ENCODE measurements at regions not wholly inside any gene's neighbourhood (a gene's known extent, or its start where the extent isn't known, plus 50 kb on each side); places are given as distances from the start of the nearest gene placed in this dataset.

GRCh38 chr9:82363198-82363597 is 374.6 kb downstream of the SPATA31D1 start:
- no peak overlapping the region for H3K27ac Mint-ChIP-seq
- no peak overlapping the region for H3K4me3 Mint-ChIP-seq
- no peaks in the 10 kb centered on the region for H3K9me3 Mint-ChIP-seq
- no peaks in the 10 kb centered on the region for H3K36me3 Mint-ChIP-seq
- peaks cover 36% of the 10 kb centered on the region for H3K4me1 Mint-ChIP-seq
- H3K27me3 Mint-ChIP-seq (ENCODE audit: low read depth), result peaks cover 4% of the 10 kb centered on the region
- DNase-seq (ENCODE audit: low spot score in 2 of 2, unreplicated experiment in 2 of 2), result no peak
- no peak for TF ChIP-seq CTCF (IDR thresholded peaks at IDR 0.05; ENCODE audit: unreplicated experiment)

- Mint-ChIP-seq H3K36me3 (no peaks in the 10 kb centered on the region), H3K4me3 (no peak overlapping the region), H3K27me3 (ENCODE audit: low read depth) (peaks cover 4% of the 10 kb centered on the region), H3K4me1 (peaks cover 38% of the 10 kb centered on the region), H3K27ac (no peak overlapping the region), H3K9me3 (no peaks in the 10 kb centered on the region)
- DNase-seq (ENCODE audit: low spot score in 2 of 2, unreplicated experiment in 2 of 2), result no peak
- no peak for TF ChIP-seq CTCF (IDR thresholded peaks at IDR 0.05; ENCODE audit: unreplicated experiment)
Measured at GRCh38 chr9:82363682-82364081, 375.1 kb downstream of the SPATA31D1 start.

- peak overlapping the region; percentile 2 for H3K27ac Mint-ChIP-seq
- peaks cover 33% of the 10 kb centered on the region for H3K4me1 Mint-ChIP-seq
- TF ChIP-seq CTCF (IDR thresholded peaks at IDR 0.05; ENCODE audit: unreplicated experiment), result no peak
- H3K36me3 Mint-ChIP-seq, result no peaks in the 10 kb centered on the region
- H3K9me3 Mint-ChIP-seq, result no peaks in the 10 kb centered on the region
- DNase-seq (ENCODE audit: low spot score in 2 of 2, unreplicated experiment in 2 of 2), result no peak
- peaks cover 9% of the 10 kb centered on the region for H3K27me3 Mint-ChIP-seq (ENCODE audit: low read depth)
- no peak overlapping the region for H3K4me3 Mint-ChIP-seq
Measured at GRCh38 chr9:82367016-82367415, 378.4 kb downstream of the SPATA31D1 start.

GRCh38 chr9:82367929-82368328 is 379.4 kb downstream of the SPATA31D1 start:
- Mint-ChIP-seq H3K27ac (no peak overlapping the region), H3K4me3 (no peak overlapping the region), H3K27me3 (ENCODE audit: low read depth) (peaks cover 9% of the 10 kb centered on the region), H3K36me3 (no peaks in the 10 kb centered on the region), H3K4me1 (peaks cover 30% of the 10 kb centered on the region), H3K9me3 (peaks cover 2% of the 10 kb centered on the region)
- no peak for DNase-seq (ENCODE audit: low spot score in 2 of 2, unreplicated experiment in 2 of 2)
- no peak for TF ChIP-seq CTCF (IDR thresholded peaks at IDR 0.05; ENCODE audit: unreplicated experiment)

- Mint-ChIP-seq H3K36me3 (peaks cover 2% of the 10 kb centered on the region), H3K9me3 (peaks cover 11% of the 10 kb centered on the region), H3K4me3 (no peak overlapping the region)
Measured at GRCh38 chr9:82369251-82369945, 380.8 kb downstream of the SPATA31D1 start.

More at GRCh38 chr9:82369251-82369945, 380.8 kb downstream of the SPATA31D1 start:
- Mint-ChIP-seq H3K27ac (no peak overlapping the region), H3K4me1 (peaks cover 21% of the 10 kb centered on the region), H3K27me3 (ENCODE audit: low read depth) (peaks cover 7% of the 10 kb centered on the region)
- no peak for DNase-seq (ENCODE audit: low spot score in 2 of 2, unreplicated experiment in 2 of 2)
- no peak for TF ChIP-seq CTCF (IDR thresholded peaks at IDR 0.05; ENCODE audit: unreplicated experiment)

Data from mesothelial cell of epicardium (in vitro differentiated cells).